A673 (cell line): ENCODE measurements at regions not wholly inside any gene's neighbourhood (a gene's known extent, or its start where the extent isn't known, plus 50 kb on each side); places are given as distances from the start of the nearest gene placed in this dataset.

Experiments
- BruUV-seq: library from RNA; stranded (reverse); fragments of 400-500 nt; replicated peaks from 2 replicates; lab custom pipeline; 2021; lab: Mats Ljungman, UMichigan
- CTCF ChIA-PET: fragments of 300-600 bp; sonication (Branson Sonifier 250); formaldehyde crosslinking; loops from one replicate; lab custom pipeline; 2022; ENCODE audit warnings: antibody characterized with exemption; lab: Charles Lee
- POLR2A ChIA-PET: fragments of 300-600 bp; sonication (Branson Sonifier 250); formaldehyde crosslinking; loops from one replicate; lab custom pipeline; 2022; ENCODE audit warnings: antibody characterized with exemption; ENCODE audit not compliant: low non-redundant PET; lab: Charles Lee
- DNase-seq: peaks from one replicate; pipeline ENCODE4 v3.0.0-alpha.2; 2015; ENCODE audit warnings: low spot score
- H3K27ac ChIP-seq: fragments of 200-600 bp; sonication (generic); 2 replicates; pipeline ENCODE4 v1.5.1; 2016; ENCODE audit warnings: mixed run types, low read depth, mild to moderate bottlenecking, mixed read lengths, antibody characterized with exemption, low read length; ENCODE audit not compliant: poor library complexity, severe bottlenecking
- H3K27me3 ChIP-seq: fragments of 200-600 bp; sonication (generic); replicated peaks from 2 replicates; pipeline ENCODE4 v1.6.1; 2017; ENCODE audit warnings: mixed run types, low read depth, mild to moderate bottlenecking, mixed read lengths, antibody characterized with exemption, low read length; ENCODE audit not compliant: insufficient read depth, poor library complexity
- H3K36me3 ChIP-seq: fragments of 200-600 bp; sonication (generic); 2 replicates; pipeline ENCODE4 v1.6.1; 2016; ENCODE audit warnings: mixed run types, mild to moderate bottlenecking, mixed read lengths, antibody characterized with exemption, low read length; ENCODE audit not compliant: insufficient read depth, poor library complexity, severe bottlenecking
- H3K4me1 ChIP-seq: fragments of 200-600 bp; sonication (generic); 2 replicates; pipeline ENCODE4 v1.6.1; 2017; ENCODE audit warnings: mixed run types, mild to moderate bottlenecking, mixed read lengths, antibody characterized with exemption, low read length; ENCODE audit not compliant: insufficient read depth, poor library complexity, severe bottlenecking
- H3K4me3 ChIP-seq: fragments of 200-600 bp; sonication (generic); 2 replicates; pipeline ENCODE4 v1.5.1; 2016; ENCODE audit warnings: low read depth, mixed run types, mild to moderate bottlenecking, mixed read lengths, low read length; ENCODE audit not compliant: poor library complexity, severe bottlenecking
- H3K9me3 ChIP-seq: fragments of 200-600 bp; sonication (generic); 2 replicates; pipeline ENCODE4 v1.6.1; 2016; ENCODE audit warnings: mixed run types, low read depth, mild to moderate bottlenecking, mixed read lengths, antibody characterized with exemption, low read length; ENCODE audit not compliant: poor library complexity, severe bottlenecking
- CTCF ChIP-seq: fragments of 300-800, 200-600 bp; sonication (generic); conservative IDR thresholded peaks from 2 replicates; pipeline ENCODE4 v1.5.1; 2017; ENCODE audit warnings: low read depth, mild to moderate bottlenecking, antibody characterized with exemption, low read length, moderate library complexity, mixed read lengths
- EZH2 ChIP-seq: fragments of 200-600 bp; sonication (generic); IDR thresholded peaks from 2 replicates; pipeline ENCODE4 v1.6.1; 2017; ENCODE audit warnings: borderline replicate concordance, low read depth, mild to moderate bottlenecking, mixed read lengths, antibody characterized with exemption, low read length; ENCODE audit not compliant: poor library complexity, severe bottlenecking
- intact Hi-C: fragments of 100-400 bp; cut with micrococcal nuclease; formaldehyde crosslinking; loops from one replicate; pipeline ENCODE4 v1.10.0; 2022; ENCODE audit not compliant: unreplicated experiment

- BruUV-seq = no TSS peak
- POLR2A ChIA-PET = no interaction called here
- TF ChIP-seq CTCF = no peak
- no peak for TF ChIP-seq EZH2
- H3K4me3 ChIP-seq = no peak overlapping the region
- no peak for DNase-seq
- intact Hi-C loops = no loop called here
- no peaks in the 10 kb centered on the region for H3K4me1 ChIP-seq
- no peaks in the 10 kb centered on the region for H3K27me3 ChIP-seq
- H3K9me3 ChIP-seq = no peaks in the 10 kb centered on the region
- H3K27ac ChIP-seq = no peak overlapping the region
- CTCF ChIA-PET = no interaction called here
- H3K36me3 ChIP-seq = no peaks in the 10 kb centered on the region
These were observed 170.2 kb upstream of the TRIM24 start for GRCh38 chr7:138289864-138290263.

GRCh38 chr7:138292951-138293350 is 167.1 kb upstream of the TRIM24 start:
- Histone ChIP-seq H3K27me3 (no peaks in the 10 kb centered on the region), H3K4me3 (no peak overlapping the region), H3K4me1 (no peaks in the 10 kb centered on the region), H3K9me3 (no peaks in the 10 kb centered on the region), H3K27ac (no peak overlapping the region), H3K36me3 (no peaks in the 10 kb centered on the region)
- intact Hi-C loops = no loop called here
- no TSS peak for BruUV-seq
- ChIA-PET POLR2A (no interaction called here), CTCF (no interaction called here)
- no peak for TF ChIP-seq CTCF
- no peak for TF ChIP-seq EZH2
- no peak for DNase-seq

GRCh38 chr7:138295049-138295637 is 164.9 kb upstream of the TRIM24 start:
- ChIA-PET POLR2A (no interaction called here), CTCF (no interaction called here)
- Histone ChIP-seq H3K4me1 (no peaks in the 10 kb centered on the region), H3K36me3 (no peaks in the 10 kb centered on the region), H3K27me3 (no peaks in the 10 kb centered on the region), H3K27ac (no peak overlapping the region), H3K4me3 (no peak overlapping the region), H3K9me3 (no peaks in the 10 kb centered on the region)
- DNase-seq = no peak
- no TSS peak for BruUV-seq
- intact Hi-C loops = no loop called here
- TF ChIP-seq CTCF (no peak), EZH2 (no peak)
